ENCODE measurements at regions not wholly inside any gene's neighbourhood (a gene's known extent, or its start where the extent isn't known, plus 50 kb on each side); places are given as distances from the start of the nearest gene placed in this dataset.
A peak's percentile ranks its signal among the peaks of the same experiment; 100 is the strongest.

DNA sequence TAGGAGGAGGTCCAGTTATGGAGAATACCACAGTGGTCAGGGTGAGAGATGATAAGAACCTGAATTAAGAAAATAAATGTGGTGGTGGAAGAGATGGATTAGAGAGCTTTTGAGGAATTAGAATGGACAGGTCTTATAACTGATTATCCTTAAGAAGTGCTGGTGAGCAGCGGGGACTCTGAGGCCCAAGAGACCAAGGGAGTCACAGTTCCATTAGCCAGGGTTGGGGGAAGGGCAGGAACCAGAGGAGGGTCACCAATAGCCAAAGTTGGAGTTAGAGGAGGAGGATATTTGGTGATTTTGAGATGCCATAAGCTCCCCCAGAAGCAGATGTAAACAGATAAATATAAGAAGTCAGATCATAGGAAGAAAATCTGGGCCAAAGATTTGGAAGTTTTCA is 87.1 kb upstream of the PAK5 start:
- no peak for DNase-seq
- in situ Hi-C loops (cut with MboI; ENCODE audit: low pct_unique_long_range_greater_than_20kb, low sequenced_read_pairs) = no loop called here

DNA sequence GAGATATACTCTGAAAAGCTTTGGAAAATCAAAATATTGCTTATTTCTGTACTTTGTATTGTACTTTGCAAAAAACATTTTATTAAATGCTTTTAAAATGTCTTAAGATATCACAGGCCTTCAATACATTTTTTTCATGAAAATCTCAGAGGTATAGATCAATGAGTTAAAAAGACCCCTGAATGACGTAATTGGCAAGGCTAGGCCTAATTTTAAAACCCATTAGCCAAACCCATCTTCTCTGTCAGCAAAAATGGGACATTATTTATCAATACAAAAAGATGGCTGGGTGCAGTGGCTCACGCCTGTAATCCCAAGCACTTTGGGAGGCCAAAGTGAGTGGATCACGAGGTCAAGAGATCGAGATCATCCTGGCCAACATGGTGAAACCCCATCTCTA is 84.8 kb upstream of the PAK5 start:
- in situ Hi-C loops (cut with MboI; ENCODE audit: low pct_unique_long_range_greater_than_20kb, low sequenced_read_pairs) = no loop called here
- no peak for DNase-seq

GRCh38 chr20:9920866-9921265 is 82.0 kb upstream of the PAK5 start:
- DNase-seq = no peak
- in situ Hi-C loops (cut with MboI; ENCODE audit: low pct_unique_long_range_greater_than_20kb, low sequenced_read_pairs) = no loop called here

GRCh38 chr20:9919271-9920014 is 80.6 kb upstream of the PAK5 start:
- DNase-seq = no peak
- in situ Hi-C loops (cut with MboI; ENCODE audit: low pct_unique_long_range_greater_than_20kb, low sequenced_read_pairs) = no loop called here

DNA sequence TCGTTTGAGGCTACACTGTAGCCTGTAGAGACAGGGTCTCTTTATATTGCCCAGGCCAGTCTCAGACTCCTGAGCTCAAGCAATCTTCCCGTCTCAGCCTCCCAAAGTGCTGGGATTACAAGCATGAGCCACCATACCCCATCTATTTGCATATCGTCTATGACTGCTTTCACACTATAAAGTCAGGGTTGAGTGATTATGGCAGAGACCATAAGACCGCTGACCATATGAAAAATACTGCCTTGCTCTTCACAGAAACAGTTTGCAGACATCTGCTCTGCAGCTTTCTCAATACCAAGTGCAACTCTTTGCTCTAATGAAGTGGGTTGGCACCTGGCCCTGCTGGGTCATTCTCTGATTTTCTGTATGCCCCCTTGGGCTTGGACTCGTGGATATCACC is 79.5 kb upstream of the PAK5 start:
- DNase-seq = no peak
- in situ Hi-C loops (cut with MboI; ENCODE audit: low pct_unique_long_range_greater_than_20kb, low sequenced_read_pairs) = no loop called here

GRCh38 chr20:9916761-9917160 is 77.9 kb upstream of the PAK5 start:
- DNase-seq = no peak
- in situ Hi-C loops (cut with MboI; ENCODE audit: low pct_unique_long_range_greater_than_20kb, low sequenced_read_pairs) = no loop called here

DNA sequence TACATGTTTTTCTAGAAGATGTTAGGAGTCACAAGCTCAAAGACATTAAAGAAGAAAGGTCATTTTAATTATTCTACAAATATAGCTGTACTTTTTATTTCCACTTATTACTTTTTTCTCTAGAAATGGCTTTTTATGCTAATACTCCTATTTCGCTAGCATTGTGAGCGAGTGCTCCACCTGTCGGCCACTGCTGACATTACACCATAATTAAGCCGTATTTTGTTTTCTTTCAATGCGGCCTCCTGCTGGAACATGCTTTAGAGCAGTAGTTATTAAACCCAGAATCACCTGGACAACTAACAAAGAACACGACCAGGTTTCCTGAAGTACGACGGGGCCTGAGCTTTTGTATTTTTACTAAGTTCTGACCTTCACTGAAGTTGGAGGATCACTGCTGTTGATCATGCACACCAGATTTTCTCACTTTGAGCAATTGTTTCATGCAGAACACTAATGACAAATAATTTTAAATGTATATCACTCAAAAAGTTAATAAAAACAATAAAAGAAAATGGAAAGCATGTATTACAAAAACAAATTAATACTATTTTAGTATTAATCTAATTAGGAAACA is 74.1 kb upstream of the PAK5 start:
- peak; percentile 54 for DNase-seq
- in situ Hi-C loops (cut with MboI; ENCODE audit: low pct_unique_long_range_greater_than_20kb, low sequenced_read_pairs) = no loop called here

GRCh38 chr20:9912290-9912689 is 73.4 kb upstream of the PAK5 start:
- in situ Hi-C loops (cut with MboI; ENCODE audit: low pct_unique_long_range_greater_than_20kb, low sequenced_read_pairs) = no loop called here
- no peak for DNase-seq

DNA sequence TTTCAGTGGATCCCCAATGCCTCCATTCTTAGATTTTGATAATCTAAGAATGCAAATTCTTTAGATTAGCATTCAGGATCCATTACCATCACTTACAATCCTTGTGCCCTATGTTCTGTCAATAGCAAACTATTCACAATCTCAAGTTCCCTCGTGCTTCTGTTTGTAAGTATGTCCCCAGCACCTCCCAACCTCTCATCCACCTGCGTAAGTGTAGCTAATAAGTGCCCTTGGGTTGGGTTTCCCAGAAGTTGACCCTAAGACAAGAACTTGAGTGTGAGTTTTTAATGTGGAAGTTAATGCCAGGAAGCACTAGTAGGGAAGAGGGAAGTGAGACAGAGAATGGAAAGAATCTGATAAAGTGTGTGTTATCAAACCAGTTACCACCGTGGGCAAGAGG is 72.6 kb upstream of the PAK5 start:
- in situ Hi-C loops (cut with MboI; ENCODE audit: low pct_unique_long_range_greater_than_20kb, low sequenced_read_pairs) = no loop called here
- DNase-seq = no peak

- DNase-seq = no peak
- in situ Hi-C loops (cut with MboI; ENCODE audit: low pct_unique_long_range_greater_than_20kb, low sequenced_read_pairs) = no loop called here
These were observed 70.3 kb upstream of the PAK5 start for GRCh38 chr20:9909167-9909566.

GRCh38 chr20:9903048-9903655 is 64.3 kb upstream of the PAK5 start:
- in situ Hi-C loops (cut with MboI; ENCODE audit: low pct_unique_long_range_greater_than_20kb, low sequenced_read_pairs) = no loop called here
- no peak for DNase-seq

DNA sequence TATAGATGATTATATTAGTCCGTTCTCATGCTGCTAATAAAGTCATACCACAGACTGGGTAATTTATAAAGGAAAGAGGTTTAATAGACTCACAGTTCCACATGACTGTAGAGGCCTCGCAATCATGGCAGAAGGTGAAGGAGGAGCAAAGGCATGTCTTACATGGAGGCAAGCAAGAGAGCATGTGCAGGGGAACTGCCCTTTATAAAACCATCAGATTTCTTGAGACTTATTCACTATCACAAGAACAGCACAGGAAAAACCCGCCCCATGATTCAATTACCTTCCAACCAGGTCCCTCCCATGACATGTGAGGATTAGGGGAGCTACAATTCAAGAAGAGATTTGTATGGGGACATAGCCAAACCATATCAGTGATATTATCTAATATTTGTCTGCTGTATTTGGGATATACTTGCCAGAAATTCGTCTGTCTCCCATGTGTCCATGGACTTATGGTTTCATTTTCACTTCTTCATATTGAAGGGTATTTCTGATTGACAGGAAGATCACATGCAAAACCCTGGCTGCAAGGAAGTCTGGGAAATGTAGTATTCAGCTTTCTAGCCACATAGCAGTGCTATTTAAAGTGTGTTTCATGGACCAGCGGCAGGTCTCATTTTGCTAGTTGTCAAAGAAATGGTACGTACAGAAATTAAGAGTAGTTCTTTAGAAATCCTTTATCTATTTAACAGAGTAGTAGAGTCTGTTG is 50.5 kb upstream of the PAK5 start:
- no peak for DNase-seq
- in situ Hi-C loops (cut with MboI; ENCODE audit: low pct_unique_long_range_greater_than_20kb, low sequenced_read_pairs) = no loop called here

Data from KBM-7 (cell line).